ENCODE measurements at regions not wholly inside any gene's neighbourhood (a gene's known extent, or its start where the extent isn't known, plus 50 kb on each side); places are given as distances from the start of the nearest gene placed in this dataset.
"Not testable (repeated sequence)": the region's sequence is repeated elsewhere in the genome, so short reads cannot be mapped to it uniquely, and the experiment has no call there.

- no peak for DNase-seq (ENCODE audit: low read depth)
Observed at GRCh38 chr7:91405092-91405788, 141.0 kb downstream of the FZD1 start.

GRCh38 chr7:91405873-91406272 is 141.6 kb downstream of the FZD1 start:
- not testable (repeated sequence) for DNase-seq (ENCODE audit: low read depth)

GRCh38 chr7:91407942-91408341 is 143.7 kb downstream of the FZD1 start:
- no peak for DNase-seq (ENCODE audit: low read depth)

GRCh38 chr7:91408388-91409154 is 144.3 kb downstream of the FZD1 start:
- DNase-seq (ENCODE audit: low read depth), result no peak

DNA sequence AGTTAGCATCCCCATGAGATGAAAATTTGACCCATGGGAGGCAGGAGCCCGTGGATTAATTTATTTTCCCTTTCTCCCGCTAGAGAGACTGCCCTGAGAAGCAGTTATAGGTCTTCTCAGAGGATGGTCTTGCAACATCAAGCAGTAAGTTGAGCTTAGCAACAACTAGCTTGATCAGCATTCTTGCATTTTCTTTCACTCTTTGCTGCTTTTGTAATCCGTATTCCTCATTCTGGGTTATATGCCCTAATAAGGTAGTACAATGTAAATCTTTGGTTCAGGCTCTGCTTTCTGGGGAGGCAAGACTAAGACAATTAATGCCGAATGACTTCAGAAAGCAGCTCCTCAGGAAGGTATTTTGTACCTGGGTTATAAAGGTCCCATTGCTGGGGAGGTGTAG is 146.8 kb downstream of the FZD1 start:
- DNase-seq (ENCODE audit: low read depth), result no peak

DNA sequence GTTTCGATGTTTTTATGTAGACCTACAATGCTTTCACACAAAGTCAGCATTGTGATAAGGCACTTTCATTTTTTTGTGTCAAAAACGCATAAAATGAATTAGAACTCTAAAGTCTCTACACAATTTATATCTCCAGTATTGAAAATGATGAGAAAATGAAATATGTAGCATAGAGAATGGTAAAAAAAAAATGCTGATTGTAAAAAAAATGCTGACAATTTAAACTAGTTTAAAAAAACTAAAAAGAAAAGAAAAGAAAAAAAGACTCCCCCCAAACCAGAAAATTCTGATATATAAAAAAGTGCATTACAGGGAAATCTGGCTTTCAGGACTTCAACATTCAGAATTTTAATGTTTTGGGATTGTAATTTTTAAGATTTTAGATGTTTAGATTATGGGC is 148.1 kb downstream of the FZD1 start:
- DNase-seq (ENCODE audit: low read depth), result no peak

- no peak for DNase-seq (ENCODE audit: low read depth)
Observed at GRCh38 chr7:91414734-91415133, 150.5 kb downstream of the FZD1 start.

DNA sequence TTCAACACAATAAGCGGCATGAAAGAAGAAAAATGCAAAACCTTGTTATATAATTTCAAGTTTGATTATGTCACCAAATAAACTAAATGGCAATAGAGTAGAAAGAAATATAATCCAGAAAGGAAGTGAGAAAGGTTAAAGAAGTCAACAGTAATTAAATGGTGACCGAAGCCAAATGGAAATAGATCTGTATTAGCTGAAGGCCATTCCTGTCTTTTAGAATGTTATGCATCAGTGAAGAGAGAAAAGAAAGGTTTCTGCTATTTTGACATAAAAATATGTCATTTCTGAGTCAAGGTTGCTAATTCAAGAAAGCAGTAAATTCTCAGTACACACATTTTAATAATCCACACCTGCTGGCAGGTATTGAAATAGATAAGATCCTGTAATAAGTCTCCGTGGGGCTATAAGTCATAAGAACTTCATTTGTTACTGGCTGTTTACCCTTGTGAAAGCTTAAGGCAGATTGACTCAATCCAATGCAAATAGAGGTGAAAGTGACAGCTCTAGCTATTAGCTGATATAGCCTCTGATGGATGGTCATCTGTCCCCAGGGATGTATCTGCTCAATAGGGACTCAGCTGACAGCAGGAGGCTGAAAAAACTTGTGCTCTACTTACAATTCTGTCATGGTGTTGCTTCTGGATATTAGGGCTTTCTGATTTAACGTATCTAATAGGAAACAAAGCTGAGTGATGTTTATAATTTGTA is 152.1 kb downstream of the FZD1 start:
- no peak for DNase-seq (ENCODE audit: low read depth)

GRCh38 chr7:91420606-91421005 is 156.4 kb downstream of the FZD1 start:
- DNase-seq (ENCODE audit: low read depth), result no peak

DNA sequence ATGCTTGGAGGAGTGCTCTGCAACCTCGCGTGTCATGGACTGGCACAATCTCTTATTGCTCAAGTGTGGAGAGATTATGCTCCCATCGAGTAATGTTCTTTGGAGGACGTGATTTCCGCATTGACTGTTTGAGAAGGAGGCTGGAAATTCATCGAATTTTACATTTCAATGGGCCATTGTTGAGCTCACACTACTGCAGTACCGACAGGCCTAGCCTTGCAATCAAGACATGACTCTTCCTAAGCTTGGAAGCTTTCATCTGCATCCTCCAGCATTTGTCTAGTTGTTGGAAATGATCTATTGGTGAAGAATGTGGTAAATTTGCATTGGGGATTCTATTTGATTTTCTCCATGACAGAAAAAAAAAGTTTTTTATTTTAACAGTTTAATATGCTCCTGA is 156.8 kb downstream of the FZD1 start:
- DNase-seq (ENCODE audit: low read depth), result no peak

- DNase-seq (ENCODE audit: low read depth), result no peak
Observed at GRCh38 chr7:91424371-91424770, 160.1 kb downstream of the FZD1 start.

GRCh38 chr7:91425149-91425548 is 160.9 kb downstream of the FZD1 start:
- no peak for DNase-seq (ENCODE audit: low read depth)

DNA sequence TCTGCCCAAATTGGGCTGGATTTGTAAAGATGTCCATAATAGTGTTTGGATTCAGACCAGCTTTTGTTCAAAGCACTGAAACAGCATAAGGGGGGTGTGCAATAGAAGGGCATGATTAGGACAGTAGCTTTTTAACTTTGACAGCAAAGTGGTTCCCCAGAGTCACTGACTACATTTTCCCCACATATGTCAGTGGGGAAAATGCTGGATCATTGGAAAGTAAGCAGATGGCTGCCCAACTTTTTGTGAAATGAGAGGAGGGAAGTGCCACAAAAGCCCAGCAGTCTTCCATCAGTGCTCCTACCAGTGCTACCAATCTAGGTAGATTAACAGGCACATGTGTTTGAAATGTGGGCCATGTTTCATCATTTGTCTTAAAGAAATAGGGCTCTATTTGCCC is 162.8 kb downstream of the FZD1 start:
- no peak for DNase-seq (ENCODE audit: low read depth)

- DNase-seq (ENCODE audit: low read depth), result peak; percentile 28
Observed at GRCh38 chr7:91431601-91432000, 167.4 kb downstream of the FZD1 start.

GRCh38 chr7:91434836-91435235 is 170.6 kb downstream of the FZD1 start:
- peak; percentile 3 for DNase-seq (ENCODE audit: low read depth)

DNA sequence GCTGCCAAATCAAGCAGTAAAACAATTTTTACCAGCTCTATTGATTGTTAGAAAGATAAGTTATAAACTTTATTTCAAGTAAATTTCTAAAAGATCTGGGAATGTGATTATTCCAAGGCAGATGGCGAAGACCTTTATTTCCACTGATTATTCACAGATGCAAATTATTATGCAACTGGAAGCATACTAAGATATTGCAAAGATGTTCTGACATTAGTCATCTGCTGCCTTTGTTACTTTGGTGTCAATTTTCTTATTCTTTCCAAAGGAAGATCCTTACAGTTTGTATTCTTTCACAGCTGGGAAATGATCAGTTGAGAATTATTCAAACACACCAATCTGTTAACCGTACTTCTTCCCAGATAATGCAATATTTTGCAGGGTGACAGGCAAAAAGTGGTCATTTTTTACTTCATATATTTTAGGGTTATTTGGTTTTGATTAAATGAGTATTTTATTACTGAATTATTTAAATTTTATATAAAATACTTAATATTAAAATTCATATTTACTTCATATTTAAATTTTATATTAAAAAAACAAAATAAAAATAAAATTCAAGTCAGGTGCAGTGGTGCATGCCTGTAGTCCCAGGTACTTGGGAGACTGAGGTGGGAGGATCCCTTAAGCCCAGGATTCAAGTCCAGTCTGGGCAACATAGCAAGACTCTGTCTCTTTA is 171.3 kb downstream of the FZD1 start:
- no peak for DNase-seq (ENCODE audit: low read depth)

- DNase-seq (ENCODE audit: low read depth), result no peak
Observed at GRCh38 chr7:91436655-91437054, 172.4 kb downstream of the FZD1 start.

- DNase-seq (ENCODE audit: low read depth), result not testable (repeated sequence)
Observed at GRCh38 chr7:91440198-91440597, 176.0 kb downstream of the FZD1 start.

DNA sequence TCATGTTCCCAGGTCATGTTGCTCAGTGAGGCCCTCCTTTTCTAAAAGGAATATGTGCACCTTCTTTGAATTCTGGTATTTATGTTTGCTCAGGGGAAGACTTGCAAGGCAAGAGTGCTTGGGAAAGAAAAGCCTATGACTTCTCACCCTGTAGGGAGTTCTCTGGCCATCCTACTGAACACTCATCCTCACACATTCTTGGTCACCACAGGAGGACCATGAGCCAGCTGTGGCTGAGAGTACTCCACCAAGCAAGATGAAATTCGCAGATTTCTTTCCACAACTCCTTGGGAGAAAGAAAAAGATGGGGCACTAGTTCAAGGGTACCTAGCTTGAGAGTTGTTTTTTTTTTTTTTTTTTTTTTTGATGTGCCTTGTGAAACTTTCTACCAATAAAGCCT is 179.6 kb downstream of the FZD1 start:
- no peak for DNase-seq (ENCODE audit: low read depth)

DNA sequence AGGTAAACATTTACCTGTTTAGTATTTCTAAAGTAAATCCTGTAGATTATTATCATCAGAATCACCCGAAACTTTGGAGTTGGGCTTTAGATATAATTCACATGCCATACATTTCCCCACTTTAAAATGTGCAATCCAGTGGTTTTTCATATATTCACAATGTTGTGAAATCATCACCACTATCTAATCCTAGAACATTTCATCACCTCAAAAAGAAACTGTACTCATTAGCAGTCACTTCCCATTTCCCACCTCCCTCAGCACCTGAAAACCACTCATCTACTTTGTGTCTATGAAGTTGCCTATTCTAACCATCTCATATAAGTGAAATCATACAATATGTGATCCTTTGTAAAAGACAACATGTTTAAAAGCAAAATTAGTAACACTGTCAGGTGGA is 182.6 kb downstream of the FZD1 start:
- DNase-seq (ENCODE audit: low read depth), result peak; percentile 15

- DNase-seq (ENCODE audit: low read depth), result no peak
Observed at GRCh38 chr7:91455411-91455810, 191.2 kb downstream of the FZD1 start.

- DNase-seq (ENCODE audit: low read depth), result no peak
Observed at GRCh38 chr7:91457208-91457607, 193.0 kb downstream of the FZD1 start.

- DNase-seq (ENCODE audit: low read depth), result no peak
Observed at GRCh38 chr7:91459539-91459938, 195.3 kb downstream of the FZD1 start.

Data from amniotic epithelial cell (primary cell).